Osteocyte (in vitro differentiated cells): ENCODE measurements at regions not wholly inside any gene's neighbourhood (a gene's known extent, or its start where the extent isn't known, plus 50 kb on each side); places are given as distances from the start of the nearest gene placed in this dataset.

ENCODE experiments used
- DNase-seq: peaks from one replicate; pipeline ENCODE4 v3.0.0; 2021; ENCODE audit warnings: mixed read lengths; ENCODE audit not compliant: unreplicated experiment; ENCODE audit errors: extremely low spot score
- H3K27ac Mint-ChIP-seq: one replicate; pipeline ENCODE4 v1.8.0; 2021; ENCODE audit warnings: mild to moderate bottlenecking, mixed read lengths; ENCODE audit not compliant: unreplicated experiment
- H3K27me3 Mint-ChIP-seq: one replicate; pipeline ENCODE4 v1.8.0; 2021; ENCODE audit warnings: mixed read lengths; ENCODE audit not compliant: unreplicated experiment
- H3K36me3 Mint-ChIP-seq: one replicate; pipeline ENCODE4 v1.8.0; 2021; ENCODE audit warnings: mixed read lengths; ENCODE audit not compliant: unreplicated experiment
- H3K4me1 Mint-ChIP-seq: one replicate; pipeline ENCODE4 v1.8.0; 2021; ENCODE audit warnings: mixed read lengths; ENCODE audit not compliant: unreplicated experiment
- H3K4me3 Mint-ChIP-seq: one replicate; pipeline ENCODE4 v1.8.0; 2021; ENCODE audit warnings: mild to moderate bottlenecking, moderate library complexity, mixed read lengths; ENCODE audit not compliant: unreplicated experiment
- H3K9me3 Mint-ChIP-seq: one replicate; pipeline ENCODE4 v1.8.0; 2021; ENCODE audit warnings: mixed read lengths; ENCODE audit not compliant: unreplicated experiment
- TF ChIP-seq, protein P1 (sequence below): fragments of 200-600 bp; sonication (generic); IDR thresholded peaks from 2 replicates; pipeline ENCODE4 v1.5.0; 2021; ENCODE audit warnings: antibody characterized with exemption, mild to moderate bottlenecking, moderate library complexity

DNA sequence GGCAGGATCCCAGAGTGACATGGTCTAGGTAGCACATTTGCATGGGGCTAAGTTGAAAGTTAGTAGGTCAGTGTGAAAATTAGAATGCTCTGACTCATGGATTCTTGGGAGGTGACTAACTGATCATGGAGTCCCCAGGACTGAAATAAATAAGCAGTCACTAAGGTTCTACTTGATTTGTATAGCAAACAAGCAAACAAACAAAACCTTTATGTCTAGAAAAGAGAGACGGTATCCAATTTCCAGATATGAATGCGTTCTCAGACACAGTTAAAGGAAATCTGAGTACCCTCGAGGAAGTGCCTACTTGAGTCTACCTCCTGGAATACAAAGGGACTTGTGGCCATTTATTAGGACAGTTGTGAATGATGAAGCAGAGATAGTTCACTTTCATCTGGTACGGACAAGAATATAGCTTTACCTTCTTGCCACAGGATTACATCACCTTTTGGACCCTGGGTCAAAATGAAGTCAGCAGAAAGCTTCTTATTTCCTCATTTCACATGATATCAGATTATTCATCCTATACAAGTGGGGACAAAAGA, 54.3 kb upstream of the AGPS start:
- no peaks in the 10 kb centered on the region for H3K27me3 Mint-ChIP-seq
- DNase-seq: no peak
- no peaks in the 10 kb centered on the region for H3K36me3 Mint-ChIP-seq
- no peak overlapping the region for H3K4me3 Mint-ChIP-seq
- H3K9me3 Mint-ChIP-seq: no peaks in the 10 kb centered on the region
- H3K27ac Mint-ChIP-seq: no peak overlapping the region
- H3K4me1 Mint-ChIP-seq: peaks cover 5% of the 10 kb centered on the region
- TF ChIP-seq, protein P1, sequence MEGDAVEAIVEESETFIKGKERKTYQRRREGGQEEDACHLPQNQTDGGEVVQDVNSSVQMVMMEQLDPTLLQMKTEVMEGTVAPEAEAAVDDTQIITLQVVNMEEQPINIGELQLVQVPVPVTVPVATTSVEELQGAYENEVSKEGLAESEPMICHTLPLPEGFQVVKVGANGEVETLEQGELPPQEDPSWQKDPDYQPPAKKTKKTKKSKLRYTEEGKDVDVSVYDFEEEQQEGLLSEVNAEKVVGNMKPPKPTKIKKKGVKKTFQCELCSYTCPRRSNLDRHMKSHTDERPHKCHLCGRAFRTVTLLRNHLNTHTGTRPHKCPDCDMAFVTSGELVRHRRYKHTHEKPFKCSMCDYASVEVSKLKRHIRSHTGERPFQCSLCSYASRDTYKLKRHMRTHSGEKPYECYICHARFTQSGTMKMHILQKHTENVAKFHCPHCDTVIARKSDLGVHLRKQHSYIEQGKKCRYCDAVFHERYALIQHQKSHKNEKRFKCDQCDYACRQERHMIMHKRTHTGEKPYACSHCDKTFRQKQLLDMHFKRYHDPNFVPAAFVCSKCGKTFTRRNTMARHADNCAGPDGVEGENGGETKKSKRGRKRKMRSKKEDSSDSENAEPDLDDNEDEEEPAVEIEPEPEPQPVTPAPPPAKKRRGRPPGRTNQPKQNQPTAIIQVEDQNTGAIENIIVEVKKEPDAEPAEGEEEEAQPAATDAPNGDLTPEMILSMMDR: no peak

DNA sequence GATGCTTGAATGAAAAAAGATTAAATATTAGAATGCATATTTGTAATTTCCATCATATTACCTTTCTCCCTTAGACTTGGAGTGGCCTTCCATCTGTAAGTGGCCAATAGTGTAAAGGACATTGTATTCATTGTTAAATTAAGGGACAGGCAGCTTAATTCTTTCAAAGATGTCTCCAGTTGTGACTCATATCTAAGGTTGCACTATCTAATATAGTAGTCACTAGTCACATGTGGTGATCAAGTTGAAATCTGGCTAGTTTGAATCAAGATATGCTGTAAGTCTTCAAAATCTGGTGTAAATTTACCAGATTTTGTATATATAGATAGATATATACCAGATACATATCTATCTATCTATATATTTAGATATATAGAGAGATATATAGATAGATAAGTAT, 52.4 kb upstream of the AGPS start:
- H3K27ac Mint-ChIP-seq: no peak overlapping the region
- DNase-seq: no peak
- peaks cover 5% of the 10 kb centered on the region for H3K4me1 Mint-ChIP-seq

DNA sequence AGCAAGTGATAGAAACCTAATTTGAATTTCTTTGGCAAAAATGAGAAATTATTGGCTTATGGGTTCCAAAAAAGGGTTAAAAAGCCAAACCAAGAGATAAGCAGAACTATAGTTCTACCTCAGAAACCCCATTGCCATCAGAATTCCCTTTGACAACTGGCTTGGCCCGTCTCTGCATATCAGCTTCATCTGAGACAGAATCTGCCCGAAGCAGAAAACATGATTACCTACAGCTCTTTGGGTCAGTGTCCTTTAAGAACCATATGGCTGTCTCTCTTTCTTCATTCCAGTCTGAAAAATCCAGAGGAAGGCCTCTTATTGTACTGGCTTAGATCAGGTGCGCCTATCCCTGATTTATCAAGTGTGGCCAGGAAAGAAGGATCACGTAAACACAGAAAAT, 49.8 kb upstream of the AGPS start:
- no peaks in the 10 kb centered on the region for H3K9me3 Mint-ChIP-seq
- H3K4me1 Mint-ChIP-seq: peaks cover 5% of the 10 kb centered on the region
- H3K36me3 Mint-ChIP-seq: peaks cover 2% of the 10 kb centered on the region
- H3K27me3 Mint-ChIP-seq: no peaks in the 10 kb centered on the region
- DNase-seq: no peak
- TF ChIP-seq, protein P1: no peak
- no peak overlapping the region for H3K27ac Mint-ChIP-seq
- H3K4me3 Mint-ChIP-seq: no peak overlapping the region

More for the DNA sequence above, 52.4 kb upstream of the AGPS start:
- H3K9me3 Mint-ChIP-seq: no peaks in the 10 kb centered on the region
- H3K27me3 Mint-ChIP-seq: no peaks in the 10 kb centered on the region
- peaks cover 2% of the 10 kb centered on the region for H3K36me3 Mint-ChIP-seq
- TF ChIP-seq, protein P1: no peak
- H3K4me3 Mint-ChIP-seq: no peak overlapping the region
